SU-DHL-6 (cell line): ENCODE measurements at regions not wholly inside any gene's neighbourhood (a gene's known extent, or its start where the extent isn't known, plus 50 kb on each side); places are given as distances from the start of the nearest gene placed in this dataset.

Source experiments
- H2AFZ ChIP-seq: fragments of 200-600 bp; sonication (generic); 2 replicates; pipeline ENCODE4 v1.6.1; 2014; ENCODE audit warnings: low read depth, mild to moderate bottlenecking, moderate library complexity, mixed read lengths, antibody characterized with exemption, low read length; ENCODE audit not compliant: severe bottlenecking
- H3F3A ChIP-seq: fragments of 200-600 bp; shearing (Covaris generic); 2 replicates; pipeline ENCODE4 v1.6.0; 2016; ENCODE audit warnings: antibody characterized with exemption, mild to moderate bottlenecking; ENCODE audit not compliant: insufficient read depth
- H3K27ac ChIP-seq: fragments of 200-600 bp; sonication (generic); 2 replicates; pipeline ENCODE4 v1.5.1; 2016; ENCODE audit warnings: low read depth, mild to moderate bottlenecking, low read length, moderate library complexity, mixed read lengths
- H3K27me3 ChIP-seq: fragments of 200-600 bp; sonication (generic), shearing (Covaris generic); 2 replicates; pipeline ENCODE4 v1.6.0; 2014; ENCODE audit warnings: mild to moderate bottlenecking, low read length
- H3K36me3 ChIP-seq: fragments of 200-600 bp; sonication (generic); 2 replicates; pipeline ENCODE4 v1.6.1; 2014; ENCODE audit warnings: mild to moderate bottlenecking, low read length, mixed read lengths
- H3K4me2 ChIP-seq: fragments of 300-600, 200-600 bp; shearing (Covaris generic), sonication (generic); 2 replicates; pipeline ENCODE4 v1.6.0; 2014; ENCODE audit warnings: low read length, low read depth, mild to moderate bottlenecking; ENCODE audit not compliant: poor library complexity, severe bottlenecking
- H3K4me3 ChIP-seq: fragments of 200-600 bp; sonication (generic); 2 replicates; pipeline ENCODE4 v1.5.1; 2014; ENCODE audit warnings: antibody characterized with exemption, low read length, mild to moderate bottlenecking, mixed read lengths; ENCODE audit not compliant: insufficient read depth, poor library complexity, severe bottlenecking
- H3K79me2 ChIP-seq: fragments of 200-600 bp; sonication (generic); 2 replicates; pipeline ENCODE4 v1.6.1; 2014; ENCODE audit warnings: mild to moderate bottlenecking, low read length, moderate library complexity; ENCODE audit not compliant: insufficient read depth
- H3K9ac ChIP-seq: fragments of 200-600 bp; sonication (generic); 2 replicates; pipeline ENCODE4 v1.7.0; 2014; ENCODE audit warnings: mild to moderate bottlenecking, low read length
- H3K9me2 ChIP-seq: fragments of 200-600 bp; sonication (generic); replicated peaks from 2 replicates; pipeline ENCODE4 v1.6.1; 2014; ENCODE audit warnings: low read length; ENCODE audit not compliant: insufficient read depth
- H3K9me3 ChIP-seq: fragments of 200-600 bp; sonication (generic); 2 replicates; pipeline ENCODE4 v1.6.1; 2014; ENCODE audit warnings: low read length, mixed read lengths; ENCODE audit not compliant: insufficient read depth
- H4K20me1 ChIP-seq: fragments of 200-600 bp; sonication (generic); 2 replicates; pipeline ENCODE4 v1.6.1; 2014; ENCODE audit warnings: low read depth, mild to moderate bottlenecking, antibody characterized with exemption, low read length, moderate library complexity, mixed read lengths
- CTCF ChIP-seq: fragments of 200-600 bp; sonication (generic); IDR thresholded peaks from one replicate; pipeline ENCODE4 v1.5.1; 2017; ENCODE audit warnings: antibody characterized with exemption, mild to moderate bottlenecking, low read length, moderate library complexity; ENCODE audit not compliant: insufficient read depth, poor library complexity, severe bottlenecking
- EZH2phosphoT487 ChIP-seq: fragments of 200-600 bp; sonication (generic), shearing (Covaris generic); conservative IDR thresholded peaks from 2 replicates; pipeline ENCODE4 v1.6.1; 2018; ENCODE audit warnings: mild to moderate bottlenecking, antibody characterized with exemption, low read length, moderate library complexity, mixed read lengths

- no peak overlapping the region for H3K9ac ChIP-seq
- TF ChIP-seq CTCF, result no peak
- TF ChIP-seq EZH2phosphoT487, result no peak
Measured at GRCh38 chr11:103832762-103833161, 203.7 kb upstream of the DDI1 start.

GRCh38 chr11:103842191-103842590 lies 194.2 kb upstream of the DDI1 start:
- Histone ChIP-seq H3K9me3 (no peaks in the 10 kb centered on the region), H3K9ac (no peak overlapping the region), H3K4me2 (no peak overlapping the region), H3K27ac (no peak overlapping the region), H3K9me2 (no peaks in the 10 kb centered on the region), H3K27me3 (no peaks in the 10 kb centered on the region), H4K20me1 (no peaks in the 10 kb centered on the region), H3F3A (no peaks in the 10 kb centered on the region), H2AFZ (no peak overlapping the region), H3K4me3 (no peak overlapping the region), H3K36me3 (no peaks in the 10 kb centered on the region), H3K79me2 (no peaks in the 10 kb centered on the region)
- no peak for TF ChIP-seq CTCF
- no peak for TF ChIP-seq EZH2phosphoT487

More at GRCh38 chr11:103832762-103833161, 203.7 kb upstream of the DDI1 start:
- no peaks in the 10 kb centered on the region for H3K36me3 ChIP-seq
- H3K27me3 ChIP-seq, result no peaks in the 10 kb centered on the region
- H3K27ac ChIP-seq, result no peak overlapping the region
- no peaks in the 10 kb centered on the region for H3F3A ChIP-seq
- H4K20me1 ChIP-seq, result no peaks in the 10 kb centered on the region
- H3K4me3 ChIP-seq, result no peak overlapping the region
- no peak overlapping the region for H2AFZ ChIP-seq
- no peaks in the 10 kb centered on the region for H3K9me3 ChIP-seq
- no peaks in the 10 kb centered on the region for H3K79me2 ChIP-seq
- H3K4me2 ChIP-seq, result no peak overlapping the region
- no peaks in the 10 kb centered on the region for H3K9me2 ChIP-seq

GRCh38 chr11:103842795-103843194 lies 193.6 kb upstream of the DDI1 start:
- Histone ChIP-seq H3K27me3 (no peaks in the 10 kb centered on the region), H4K20me1 (no peaks in the 10 kb centered on the region), H3K9me2 (no peaks in the 10 kb centered on the region), H3K36me3 (no peaks in the 10 kb centered on the region), H3F3A (no peaks in the 10 kb centered on the region), H3K79me2 (no peaks in the 10 kb centered on the region), H3K4me3 (no peak overlapping the region), H3K4me2 (no peak overlapping the region), H2AFZ (no peak overlapping the region), H3K27ac (no peak overlapping the region), H3K9me3 (no peaks in the 10 kb centered on the region), H3K9ac (no peak overlapping the region)
- TF ChIP-seq CTCF, result no peak
